ENCODE measurements at regions not wholly inside any gene's neighbourhood (a gene's known extent, or its start where the extent isn't known, plus 50 kb on each side); places are given as distances from the start of the nearest gene placed in this dataset.

GRCh38 chr13:73292127-73292526 is 233.3 kb downstream of the KLF5 start:
- Histone ChIP-seq H2AFZ (no peak overlapping the region), H3K36me3 (replicated peaks; ENCODE audit: insufficient read depth, low read depth) (no peaks in the 10 kb centered on the region), H3K79me2 (no peaks in the 10 kb centered on the region), H3K27me3 (no peaks in the 10 kb centered on the region), H3K9me3 (ENCODE audit: low read depth) (no peaks in the 10 kb centered on the region), H3K4me3 (no peak overlapping the region), H3K4me2 (no peak overlapping the region), H3K27ac (no peak overlapping the region), H3K9me2 (replicated peaks; ENCODE audit: insufficient read depth) (no peaks in the 10 kb centered on the region), H3K4me1 (ENCODE audit: insufficient read depth) (no peaks in the 10 kb centered on the region), H4K20me1 (ENCODE audit: insufficient read depth, poor library complexity, severe bottlenecking) (no peaks in the 10 kb centered on the region)
- DNase-seq (ENCODE audit: low spot score), result no peak
- 100% methylated on average over 1 of the region's 1 CpG for WGBS (ENCODE audit: low lambda C conversion rate, missing lambda C conversion rate)
- no peak for TF ChIP-seq EZH2 (IDR thresholded peaks at IDR 0.05; ENCODE audit: borderline replicate concordance)
- no peak for TF ChIP-seq EZH2phosphoT487 (IDR thresholded peaks at IDR 0.05; ENCODE audit: low read depth, severe bottlenecking, unreplicated experiment)
- no peak for TF ChIP-seq CTCF (IDR thresholded peaks at IDR 0.05; ENCODE audit: poor library complexity)

GRCh38 chr13:73290844-73291243 is 232.0 kb downstream of the KLF5 start:
- H2AFZ ChIP-seq, result no peak overlapping the region

GRCh38 chr13:73288596-73288995 is 229.8 kb downstream of the KLF5 start:
- no peaks in the 10 kb centered on the region for H3K27me3 ChIP-seq
- H3K27ac ChIP-seq, result no peak overlapping the region
- H3K9me3 ChIP-seq (ENCODE audit: low read depth), result no peaks in the 10 kb centered on the region
- no peak for DNase-seq (ENCODE audit: low spot score)
- H4K20me1 ChIP-seq (ENCODE audit: insufficient read depth, poor library complexity, severe bottlenecking), result no peaks in the 10 kb centered on the region
- H3K4me2 ChIP-seq, result no peak overlapping the region
- H2AFZ ChIP-seq, result no peak overlapping the region
- WGBS (ENCODE audit: low lambda C conversion rate, missing lambda C conversion rate), result 86% methylated on average over 6 of the region's 6 CpGs
- H3K4me3 ChIP-seq, result no peak overlapping the region
- TF ChIP-seq EZH2 (IDR thresholded peaks at IDR 0.05; ENCODE audit: borderline replicate concordance), result no peak
- TF ChIP-seq EZH2phosphoT487 (IDR thresholded peaks at IDR 0.05; ENCODE audit: low read depth, severe bottlenecking, unreplicated experiment), result no peak
- no peak for TF ChIP-seq CTCF (IDR thresholded peaks at IDR 0.05; ENCODE audit: poor library complexity)
- no peaks in the 10 kb centered on the region for H3K79me2 ChIP-seq
- H3K4me1 ChIP-seq (ENCODE audit: insufficient read depth), result no peaks in the 10 kb centered on the region
- H3K9me2 ChIP-seq (replicated peaks; ENCODE audit: insufficient read depth), result no peaks in the 10 kb centered on the region
- H3K36me3 ChIP-seq (replicated peaks; ENCODE audit: insufficient read depth, low read depth), result no peaks in the 10 kb centered on the region

More at GRCh38 chr13:73290844-73291243, 232.0 kb downstream of the KLF5 start:
- Histone ChIP-seq H3K9me3 (ENCODE audit: low read depth) (no peaks in the 10 kb centered on the region), H3K36me3 (replicated peaks; ENCODE audit: insufficient read depth, low read depth) (no peaks in the 10 kb centered on the region), H4K20me1 (ENCODE audit: insufficient read depth, poor library complexity, severe bottlenecking) (no peaks in the 10 kb centered on the region), H3K27ac (no peak overlapping the region), H3K9me2 (replicated peaks; ENCODE audit: insufficient read depth) (no peaks in the 10 kb centered on the region), H3K4me2 (no peak overlapping the region), H3K27me3 (no peaks in the 10 kb centered on the region), H3K4me3 (no peak overlapping the region), H3K79me2 (no peaks in the 10 kb centered on the region), H3K4me1 (ENCODE audit: insufficient read depth) (no peaks in the 10 kb centered on the region)
- TF ChIP-seq EZH2phosphoT487 (IDR thresholded peaks at IDR 0.05; ENCODE audit: low read depth, severe bottlenecking, unreplicated experiment) (no peak), EZH2 (IDR thresholded peaks at IDR 0.05; ENCODE audit: borderline replicate concordance) (no peak), CTCF (IDR thresholded peaks at IDR 0.05; ENCODE audit: poor library complexity) (no peak)
- no peak for DNase-seq (ENCODE audit: low spot score)
- WGBS (ENCODE audit: low lambda C conversion rate, missing lambda C conversion rate), result 83% methylated on average over 4 of the region's 4 CpGs

- Histone ChIP-seq H3K27ac (no peak overlapping the region), H3K9me2 (replicated peaks; ENCODE audit: insufficient read depth) (no peaks in the 10 kb centered on the region), H3K4me2 (no peak overlapping the region), H3K4me3 (no peak overlapping the region), H2AFZ (no peak overlapping the region), H3K36me3 (replicated peaks; ENCODE audit: insufficient read depth, low read depth) (no peaks in the 10 kb centered on the region), H4K20me1 (ENCODE audit: insufficient read depth, poor library complexity, severe bottlenecking) (no peaks in the 10 kb centered on the region), H3K79me2 (no peaks in the 10 kb centered on the region), H3K4me1 (ENCODE audit: insufficient read depth) (no peaks in the 10 kb centered on the region), H3K27me3 (no peaks in the 10 kb centered on the region), H3K9me3 (ENCODE audit: low read depth) (no peaks in the 10 kb centered on the region)
- 71% methylated on average over 3 of the region's 3 CpGs for WGBS (ENCODE audit: low lambda C conversion rate, missing lambda C conversion rate)
- no peak for TF ChIP-seq EZH2phosphoT487 (IDR thresholded peaks at IDR 0.05; ENCODE audit: low read depth, severe bottlenecking, unreplicated experiment)
- TF ChIP-seq CTCF (IDR thresholded peaks at IDR 0.05; ENCODE audit: poor library complexity), result no peak
- no peak for TF ChIP-seq EZH2 (IDR thresholded peaks at IDR 0.05; ENCODE audit: borderline replicate concordance)
- no peak for DNase-seq (ENCODE audit: low spot score)
Observed at GRCh38 chr13:73287831-73288230, 229.0 kb downstream of the KLF5 start.

Data from hepatocyte (in vitro differentiated cells).